ENCODE measurements at regions not wholly inside any gene's neighbourhood (a gene's known extent, or its start where the extent isn't known, plus 50 kb on each side); places are given as distances from the start of the nearest gene placed in this dataset.

DNA sequence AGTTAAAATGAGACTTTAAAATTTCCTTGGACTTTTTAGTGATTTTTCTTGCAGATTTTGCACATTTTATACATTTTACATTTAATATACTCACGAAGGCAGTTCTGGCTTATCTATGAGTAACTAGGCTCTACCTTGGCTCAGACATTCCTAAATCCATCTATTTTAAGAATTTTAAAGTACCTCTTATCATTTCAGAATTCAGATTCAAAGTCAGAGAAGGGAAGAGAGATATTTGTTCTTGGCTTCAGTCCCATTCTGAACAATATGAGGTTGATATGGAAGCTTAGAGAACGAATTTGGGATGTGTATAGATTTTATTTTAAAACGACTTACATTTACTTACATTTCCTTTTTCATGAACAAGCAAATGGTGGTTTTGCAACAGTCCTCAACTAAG is 230.2 kb downstream of the LMO4 start:
- H3K4me1 ChIP-seq (ENCODE audit: control insufficient read depth, insufficient read depth, low read length, unreplicated experiment) = no peaks in the 10 kb centered on the region
- H3K27ac ChIP-seq (ENCODE audit: low read depth, low read length) = no peak overlapping the region
- H3K36me3 ChIP-seq (ENCODE audit: insufficient read depth, low read length) = no peaks in the 10 kb centered on the region
- H2AFZ ChIP-seq (ENCODE audit: low read length, unreplicated experiment) = no peak overlapping the region
- H3K4me3 ChIP-seq (ENCODE audit: low read depth, low read length) = no peak overlapping the region
- H3K27me3 ChIP-seq (ENCODE audit: insufficient read depth, low read length) = no peaks in the 10 kb centered on the region
- H3K79me2 ChIP-seq (ENCODE audit: control insufficient read depth, insufficient read depth, low read length, unreplicated experiment) = no peaks in the 10 kb centered on the region

- Histone ChIP-seq H3K4me1 (ENCODE audit: control insufficient read depth, insufficient read depth, low read length, unreplicated experiment) (no peaks in the 10 kb centered on the region), H3K79me2 (ENCODE audit: control insufficient read depth, insufficient read depth, low read length, unreplicated experiment) (no peaks in the 10 kb centered on the region), H2AFZ (ENCODE audit: low read length, unreplicated experiment) (no peak overlapping the region), H3K36me3 (ENCODE audit: insufficient read depth, low read length) (no peaks in the 10 kb centered on the region), H3K27me3 (ENCODE audit: insufficient read depth, low read length) (no peaks in the 10 kb centered on the region), H3K27ac (ENCODE audit: low read depth, low read length) (no peak overlapping the region), H3K4me3 (ENCODE audit: low read depth, low read length) (no peak overlapping the region)
Observed at GRCh38 chr1:87560137-87560536, 231.5 kb downstream of the LMO4 start.

- no peaks in the 10 kb centered on the region for H3K36me3 ChIP-seq (ENCODE audit: insufficient read depth, low read length)
- H3K27ac ChIP-seq (ENCODE audit: low read depth, low read length) = no peak overlapping the region
- H3K27me3 ChIP-seq (ENCODE audit: insufficient read depth, low read length) = no peaks in the 10 kb centered on the region
- H2AFZ ChIP-seq (ENCODE audit: low read length, unreplicated experiment) = no peak overlapping the region
- no peaks in the 10 kb centered on the region for H3K4me1 ChIP-seq (ENCODE audit: control insufficient read depth, insufficient read depth, low read length, unreplicated experiment)
- no peaks in the 10 kb centered on the region for H3K79me2 ChIP-seq (ENCODE audit: control insufficient read depth, insufficient read depth, low read length, unreplicated experiment)
- H3K4me3 ChIP-seq (ENCODE audit: low read depth, low read length) = no peak overlapping the region
Observed at GRCh38 chr1:87560601-87561360, 232.1 kb downstream of the LMO4 start.

DNA sequence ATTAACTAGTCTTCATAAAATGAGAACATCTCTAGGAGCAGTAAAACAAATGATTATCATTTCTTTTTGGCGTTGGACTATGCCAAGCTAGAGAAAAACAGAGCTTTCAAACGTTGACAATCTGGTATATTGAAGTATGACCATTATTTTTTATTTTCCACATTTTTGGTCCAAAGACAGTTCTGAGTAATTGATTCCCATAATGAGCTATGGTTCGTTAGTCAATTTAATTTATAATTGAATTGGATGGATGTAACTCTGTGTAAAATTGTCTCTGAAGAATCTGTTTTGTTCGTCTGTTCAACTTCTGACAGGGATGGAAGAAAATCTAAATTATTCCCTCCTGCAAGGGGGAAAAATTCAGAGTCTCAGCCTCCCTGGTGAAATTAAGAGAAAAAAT is 234.5 kb downstream of the LMO4 start:
- Histone ChIP-seq H3K27me3 (ENCODE audit: insufficient read depth, low read length) (no peaks in the 10 kb centered on the region), H3K27ac (ENCODE audit: low read depth, low read length) (no peak overlapping the region), H3K79me2 (ENCODE audit: control insufficient read depth, insufficient read depth, low read length, unreplicated experiment) (no peaks in the 10 kb centered on the region), H3K4me3 (ENCODE audit: low read depth, low read length) (no peak overlapping the region), H3K4me1 (ENCODE audit: control insufficient read depth, insufficient read depth, low read length, unreplicated experiment) (no peaks in the 10 kb centered on the region), H2AFZ (ENCODE audit: low read length, unreplicated experiment) (no peak overlapping the region), H3K36me3 (ENCODE audit: insufficient read depth, low read length) (no peaks in the 10 kb centered on the region)

DNA sequence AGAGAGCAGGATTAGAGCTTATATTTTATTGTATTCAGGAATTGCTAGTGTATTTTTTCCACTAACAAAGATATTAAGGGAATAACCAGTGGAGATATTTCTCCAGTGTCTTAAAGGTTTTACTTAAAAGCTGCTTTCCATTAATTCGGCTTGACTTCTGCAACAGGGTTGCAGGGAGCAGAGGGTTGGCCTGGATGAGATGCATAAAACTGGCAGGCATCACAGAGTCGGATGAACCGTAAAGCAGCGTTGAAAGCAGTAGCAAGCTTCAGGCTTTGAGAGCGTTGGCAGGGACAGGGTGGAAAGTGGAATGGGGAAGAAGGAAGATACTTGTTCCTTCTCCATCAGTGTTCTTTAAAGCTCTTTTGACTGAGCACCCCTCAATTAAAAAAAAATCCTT is 237.2 kb downstream of the LMO4 start:
- Histone ChIP-seq H3K4me1 (ENCODE audit: control insufficient read depth, insufficient read depth, low read length, unreplicated experiment) (no peaks in the 10 kb centered on the region), H3K4me3 (ENCODE audit: low read depth, low read length) (no peak overlapping the region), H3K27me3 (ENCODE audit: insufficient read depth, low read length) (no peaks in the 10 kb centered on the region), H2AFZ (ENCODE audit: low read length, unreplicated experiment) (no peak overlapping the region), H3K79me2 (ENCODE audit: control insufficient read depth, insufficient read depth, low read length, unreplicated experiment) (no peaks in the 10 kb centered on the region), H3K27ac (ENCODE audit: low read depth, low read length) (no peak overlapping the region), H3K36me3 (ENCODE audit: insufficient read depth, low read length) (no peaks in the 10 kb centered on the region)

DNA sequence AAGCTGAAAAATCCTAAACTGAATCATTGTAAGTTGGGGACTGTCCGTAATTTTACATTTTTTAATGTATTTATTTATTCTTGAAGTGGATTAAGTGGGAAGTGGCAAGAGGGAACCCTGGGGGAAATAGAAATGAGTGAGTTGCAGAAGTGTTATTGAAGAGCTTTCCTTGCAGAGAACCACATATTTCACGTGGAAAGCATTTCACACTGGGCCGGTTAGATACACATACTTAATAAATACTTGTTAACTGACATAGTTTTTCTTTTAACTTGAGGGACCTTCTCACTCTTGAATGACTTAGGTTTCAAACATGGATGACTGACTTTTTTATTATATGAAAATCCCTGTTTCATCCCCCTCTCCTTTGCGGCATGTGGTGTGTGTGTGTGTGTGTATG is 239.3 kb downstream of the LMO4 start:
- Histone ChIP-seq H3K27ac (ENCODE audit: low read depth, low read length) (no peak overlapping the region), H2AFZ (ENCODE audit: low read length, unreplicated experiment) (no peak overlapping the region), H3K36me3 (ENCODE audit: insufficient read depth, low read length) (no peaks in the 10 kb centered on the region), H3K79me2 (ENCODE audit: control insufficient read depth, insufficient read depth, low read length, unreplicated experiment) (no peaks in the 10 kb centered on the region), H3K27me3 (ENCODE audit: insufficient read depth, low read length) (no peaks in the 10 kb centered on the region), H3K4me1 (ENCODE audit: control insufficient read depth, insufficient read depth, low read length, unreplicated experiment) (no peaks in the 10 kb centered on the region), H3K4me3 (ENCODE audit: low read depth, low read length) (no peak overlapping the region)

DNA sequence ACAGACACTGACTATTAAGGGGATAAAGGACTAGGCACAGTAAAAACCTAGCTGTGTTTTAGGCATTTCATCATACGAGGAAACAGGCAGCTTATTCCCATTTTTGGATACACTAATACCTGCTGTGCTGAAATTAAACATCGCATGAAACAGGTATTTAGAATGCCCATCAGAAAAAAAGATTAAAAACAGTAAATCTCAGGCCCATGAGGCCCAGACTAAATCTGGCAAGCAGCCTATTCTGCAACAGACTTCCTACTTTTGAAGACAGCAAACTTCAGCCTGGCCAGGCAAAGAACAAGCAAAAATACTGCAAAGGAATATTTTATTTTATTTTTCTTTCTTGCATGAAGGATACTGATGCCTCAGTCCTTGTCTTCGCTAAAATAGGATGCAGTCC is 240.2 kb downstream of the LMO4 start:
- Histone ChIP-seq H3K27ac (ENCODE audit: low read depth, low read length) (no peak overlapping the region), H3K36me3 (ENCODE audit: insufficient read depth, low read length) (no peaks in the 10 kb centered on the region), H3K4me1 (ENCODE audit: control insufficient read depth, insufficient read depth, low read length, unreplicated experiment) (no peaks in the 10 kb centered on the region), H2AFZ (ENCODE audit: low read length, unreplicated experiment) (no peak overlapping the region), H3K79me2 (ENCODE audit: control insufficient read depth, insufficient read depth, low read length, unreplicated experiment) (no peaks in the 10 kb centered on the region), H3K4me3 (ENCODE audit: low read depth, low read length) (no peak overlapping the region), H3K27me3 (ENCODE audit: insufficient read depth, low read length) (no peaks in the 10 kb centered on the region)

DNA sequence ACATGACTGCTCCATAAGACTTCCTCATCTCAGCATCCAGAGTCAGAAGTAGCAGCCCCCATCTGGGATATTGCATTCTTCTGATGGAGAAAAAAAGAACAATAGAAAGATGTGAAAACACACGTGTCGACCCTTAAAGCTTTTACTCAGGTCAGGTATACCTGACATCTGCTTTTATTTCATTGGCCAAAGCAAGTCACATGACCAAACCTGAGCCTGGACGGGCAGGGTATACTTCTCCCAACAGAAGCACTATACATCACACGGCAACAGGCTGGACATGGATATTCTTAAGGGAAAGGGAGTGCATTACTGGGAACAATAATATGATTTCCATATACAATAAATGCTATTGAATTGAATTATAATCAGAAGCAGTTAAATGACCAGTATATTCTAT is 243.3 kb downstream of the LMO4 start:
- no peaks in the 10 kb centered on the region for H3K36me3 ChIP-seq (ENCODE audit: insufficient read depth, low read length)
- no peak overlapping the region for H3K4me3 ChIP-seq (ENCODE audit: low read depth, low read length)
- H3K27ac ChIP-seq (ENCODE audit: low read depth, low read length) = no peak overlapping the region
- H3K4me1 ChIP-seq (ENCODE audit: control insufficient read depth, insufficient read depth, low read length, unreplicated experiment) = no peaks in the 10 kb centered on the region
- H3K79me2 ChIP-seq (ENCODE audit: control insufficient read depth, insufficient read depth, low read length, unreplicated experiment) = no peaks in the 10 kb centered on the region
- no peak overlapping the region for H2AFZ ChIP-seq (ENCODE audit: low read length, unreplicated experiment)
- H3K27me3 ChIP-seq (ENCODE audit: insufficient read depth, low read length) = no peaks in the 10 kb centered on the region

DNA sequence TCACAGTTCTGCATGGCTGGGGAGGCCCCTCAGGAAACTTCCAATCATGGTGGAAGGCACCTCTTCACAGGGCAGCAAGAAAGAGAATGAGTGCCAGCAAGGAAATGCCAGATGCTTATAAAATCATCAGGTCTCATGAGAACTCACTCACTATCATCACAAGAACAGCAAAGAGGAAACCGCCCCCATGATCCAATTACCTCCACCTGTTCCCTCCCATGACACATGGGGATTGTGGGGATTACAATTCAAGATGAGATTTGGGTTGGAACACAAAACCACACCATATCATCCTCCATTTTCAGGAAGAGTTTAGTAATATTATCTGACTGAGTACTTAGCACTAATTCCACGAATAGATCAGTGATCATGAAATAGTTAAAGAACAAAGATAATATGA is 244.2 kb downstream of the LMO4 start:
- Histone ChIP-seq H3K4me3 (ENCODE audit: low read depth, low read length) (no peak overlapping the region), H3K36me3 (ENCODE audit: insufficient read depth, low read length) (no peaks in the 10 kb centered on the region), H3K27me3 (ENCODE audit: insufficient read depth, low read length) (no peaks in the 10 kb centered on the region), H3K79me2 (ENCODE audit: control insufficient read depth, insufficient read depth, low read length, unreplicated experiment) (no peaks in the 10 kb centered on the region), H3K4me1 (ENCODE audit: control insufficient read depth, insufficient read depth, low read length, unreplicated experiment) (no peaks in the 10 kb centered on the region), H2AFZ (ENCODE audit: low read length, unreplicated experiment) (no peak overlapping the region), H3K27ac (ENCODE audit: low read depth, low read length) (no peak overlapping the region)

DNA sequence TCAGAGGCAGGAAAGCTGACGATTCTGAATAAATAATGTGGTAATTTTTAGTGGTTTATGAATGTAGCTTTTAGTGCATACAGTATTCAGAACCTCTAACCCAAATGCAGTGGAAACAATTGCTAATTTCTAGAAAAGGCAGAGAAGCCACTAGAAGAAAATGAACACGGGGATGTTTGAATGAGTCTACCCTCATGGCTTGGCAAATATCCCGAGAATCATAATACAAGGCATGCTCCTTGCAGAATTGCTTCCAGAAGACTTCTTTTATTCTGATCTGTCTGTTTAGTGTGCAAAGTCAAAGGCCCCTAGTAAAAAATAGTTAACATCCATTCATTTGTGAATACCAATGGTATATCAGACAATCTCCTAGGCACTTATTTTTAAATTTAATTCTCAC is 246.8 kb downstream of the LMO4 start:
- no peaks in the 10 kb centered on the region for H3K4me1 ChIP-seq (ENCODE audit: control insufficient read depth, insufficient read depth, low read length, unreplicated experiment)
- no peaks in the 10 kb centered on the region for H3K79me2 ChIP-seq (ENCODE audit: control insufficient read depth, insufficient read depth, low read length, unreplicated experiment)
- no peaks in the 10 kb centered on the region for H3K36me3 ChIP-seq (ENCODE audit: insufficient read depth, low read length)
- H2AFZ ChIP-seq (ENCODE audit: low read length, unreplicated experiment) = no peak overlapping the region
- H3K4me3 ChIP-seq (ENCODE audit: low read depth, low read length) = no peak overlapping the region
- no peak overlapping the region for H3K27ac ChIP-seq (ENCODE audit: low read depth, low read length)
- H3K27me3 ChIP-seq (ENCODE audit: insufficient read depth, low read length) = no peaks in the 10 kb centered on the region

DNA sequence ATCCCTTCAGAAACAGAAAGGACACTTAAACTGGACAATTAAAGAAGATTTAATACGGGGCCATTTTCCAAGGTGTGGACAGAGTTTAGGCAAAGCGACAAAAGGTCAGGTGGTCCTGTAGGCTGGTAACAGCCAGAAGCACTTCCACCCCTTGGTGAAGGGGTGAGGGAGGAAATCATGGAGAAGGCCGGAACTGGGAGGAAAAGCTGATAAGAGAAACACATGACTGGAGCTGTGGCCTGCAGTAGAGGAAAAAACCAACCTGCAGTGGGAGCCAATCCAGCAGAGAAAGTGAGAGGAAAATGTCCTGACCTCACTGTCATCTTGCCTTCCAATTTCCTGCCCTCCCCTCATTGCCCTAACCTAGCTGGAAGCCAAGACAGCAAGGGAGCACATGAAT is 249.8 kb downstream of the LMO4 start:
- H3K27ac ChIP-seq (ENCODE audit: low read depth, low read length) = no peak overlapping the region
- H3K4me3 ChIP-seq (ENCODE audit: low read depth, low read length) = no peak overlapping the region

More for the DNA sequence above, 249.8 kb downstream of the LMO4 start:
- H3K36me3 ChIP-seq (ENCODE audit: insufficient read depth, low read length) = no peaks in the 10 kb centered on the region
- no peaks in the 10 kb centered on the region for H3K4me1 ChIP-seq (ENCODE audit: control insufficient read depth, insufficient read depth, low read length, unreplicated experiment)
- H3K27me3 ChIP-seq (ENCODE audit: insufficient read depth, low read length) = no peaks in the 10 kb centered on the region
- no peaks in the 10 kb centered on the region for H3K79me2 ChIP-seq (ENCODE audit: control insufficient read depth, insufficient read depth, low read length, unreplicated experiment)
- H2AFZ ChIP-seq (ENCODE audit: low read length, unreplicated experiment) = no peak overlapping the region
